Neural cell (in vitro differentiated cells): ENCODE measurements at regions not wholly inside any gene's neighbourhood (a gene's known extent, or its start where the extent isn't known, plus 50 kb on each side); places are given as distances from the start of the nearest gene placed in this dataset.

ENCODE experiments used
- CTCF ChIP-seq: fragments of 450-650 bp; IDR thresholded peaks from 2 replicates; pipeline ENCODE4 v1.5.1; 2014; ENCODE audit warnings: antibody characterized with exemption, mild to moderate bottlenecking, moderate library complexity; ENCODE audit not compliant: poor library complexity, severe bottlenecking
- EP300 ChIP-seq: fragments of 450-650 bp; conservative IDR thresholded peaks from 2 replicates; pipeline ENCODE4 v1.6.1; 2014; ENCODE audit warnings: antibody characterized with exemption, mild to moderate bottlenecking, moderate library complexity; ENCODE audit not compliant: poor library complexity, severe bottlenecking
- EZH2 ChIP-seq: fragments of 200-600, 300-800 bp; shearing (Covaris generic), sonication (generic); IDR thresholded peaks from 2 replicates; pipeline ENCODE4 v1.6.1; 2014; ENCODE audit warnings: antibody characterized with exemption, low read length, borderline replicate concordance, mild to moderate bottlenecking; ENCODE audit not compliant: insufficient read depth, poor library complexity, severe bottlenecking
- MXI1 ChIP-seq: fragments of 450-650 bp; conservative IDR thresholded peaks from 2 replicates; pipeline ENCODE4 v1.6.1; 2014; ENCODE audit warnings: antibody characterized with exemption, mild to moderate bottlenecking; ENCODE audit not compliant: poor library complexity, severe bottlenecking
- POLR2AphosphoS5 ChIP-seq: IDR thresholded peaks from 2 replicates; pipeline ENCODE4 v1.6.1; 2012
- REST ChIP-seq: IDR thresholded peaks from 2 replicates; pipeline ENCODE4 v1.6.1; 2012; ENCODE audit warnings: borderline replicate concordance
- SMC3 ChIP-seq: fragments of 450-650 bp; conservative IDR thresholded peaks from 2 replicates; pipeline ENCODE4 v1.6.1; 2014; ENCODE audit warnings: antibody characterized with exemption, mild to moderate bottlenecking, moderate library complexity; ENCODE audit not compliant: poor library complexity
- TAF1 ChIP-seq: IDR thresholded peaks from 2 replicates; pipeline ENCODE4 v1.6.1; 2012; ENCODE audit warnings: low read depth

GRCh38 chr5:29508131-29508530 lies 1685.4 kb upstream of the CDH6 start:
- TF ChIP-seq CTCF (no peak), SMC3 (no peak), MXI1 (no peak), TAF1 (no peak), REST (no peak), EZH2 (no peak), POLR2AphosphoS5 (no peak), EP300 (no peak)
